Esophagus squamous epithelium (tissue), 5 donors: ENCODE measurements at regions not wholly inside any gene's neighbourhood (a gene's known extent, or its start where the extent isn't known, plus 50 kb on each side); places are given as distances from the start of the nearest gene placed in this dataset.

Experiments
- DNase-seq: peaks from one replicate; lab custom pipeline; 2025; lab: John Stamatoyannopoulos, UW
- H3K27ac ChIP-seq, 4 donors: fragments of 200-600 bp; sonication (generic); one replicate each; pipeline ENCODE4 v1.5.1; 2016 to 2019; ENCODE audit warnings: mild to moderate bottlenecking in 1 of 4
- H3K27me3 ChIP-seq, 4 donors: fragments of 200-600 bp; sonication (generic); 1 replicate in 3 of 4; 2 replicates in 1 of 4; pipeline versions ENCODE4 v1.5.1 to v1.6.0; 2017 to 2021; ENCODE audit warnings: antibody characterized with exemption in 1 of 4
- H3K36me3 ChIP-seq, 3 donors: fragments of 200-600 bp; sonication (generic); one replicate each; pipeline ENCODE4 v1.5.1; 2016 to 2019
- H3K4me1 ChIP-seq, 3 donors: fragments of 200-600 bp; sonication (generic); one replicate each; pipeline ENCODE4 v1.5.1; 2017 to 2019
- H3K4me3 ChIP-seq, 4 donors: fragments of 200-600 bp; sonication (generic); 1 replicate in 3 of 4; 2 replicates in 1 of 4; pipeline ENCODE4 v1.5.1; 2016 to 2019; ENCODE audit warnings: mild to moderate bottlenecking in 2 of 4, moderate library complexity in 1 of 4
- H3K9me3 ChIP-seq, 3 donors: fragments of 200-600 bp; sonication (generic); one replicate each; pipeline ENCODE4 v1.5.1; 2016 to 2019
- POLR2A ChIP-seq, 4 donors: fragments of 450-650 bp; IDR thresholded peaks; one replicate each; pipeline ENCODE4 v1.6.1; 2017; ENCODE audit warnings: antibody characterized with exemption in 4 of 4, mild to moderate bottlenecking in 4 of 4, moderate library complexity in 3 of 4
- WGBS, 2 donors: methylation state at CpG; one replicate each; pipeline ENCODE4 v1.1.5; 2018; 5-methylcytosine and 5-hydroxymethylcytosine counted together
- intact Hi-C: fragments of 100-400 bp; cut with DNase I; formaldehyde crosslinking; loops from one replicate; pipeline ENCODE4 v1.15.0; 2022
- TF ChIP-seq, protein P1 (sequence below), 6 experiments: fragments of 450-650 bp in 4 of 6; fragments of 200-600 bp in 2 of 6; sonication (generic) in 2 of 6; IDR thresholded peaks; one replicate each; pipeline ENCODE4 v1.5.1; 2016 to 2019; ENCODE audit warnings: antibody characterized with exemption in 6 of 6, mild to moderate bottlenecking in 4 of 6, moderate library complexity in 4 of 6
- donor health status: DM: yes; HTN: yes; CAD: no.

DNA sequence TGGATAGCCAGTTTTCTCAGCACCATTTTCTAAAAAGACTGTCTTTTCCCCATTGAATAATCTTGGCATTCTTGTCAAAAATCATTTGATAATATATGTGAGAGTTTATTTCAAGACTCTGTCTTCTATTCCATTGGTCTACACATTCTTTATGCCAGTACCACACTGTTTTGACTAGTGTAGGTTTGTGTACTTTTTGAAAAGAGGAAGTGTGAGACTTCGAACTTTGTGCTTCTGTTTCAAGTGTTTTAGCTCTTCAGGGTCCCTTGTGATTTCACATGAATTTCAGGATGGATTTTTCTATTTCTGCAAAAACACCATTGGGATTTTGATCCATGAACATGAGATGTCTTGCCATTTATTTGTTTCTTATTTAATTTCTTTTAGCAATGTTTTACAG lies 78.5 kb upstream of the ALDH1A1 start:
- Histone ChIP-seq H3K4me1 (no peaks in the 10 kb centered on the region), H3K9me3 (no peaks in the 10 kb centered on the region), H3K36me3 (no peaks in the 10 kb centered on the region), H3K4me3 (no peak overlapping the region), H3K27me3 (no peaks in the 10 kb centered on the region), H3K27ac (peak overlapping the region in 1 of 4 donors; percentile 0)
- intact Hi-C loops, result no loop called here
- WGBS, 2 donors, result 60 to 80% methylated on average over 1 of the region's 1 CpG
- no peak for DNase-seq
- TF ChIP-seq, protein P1, sequence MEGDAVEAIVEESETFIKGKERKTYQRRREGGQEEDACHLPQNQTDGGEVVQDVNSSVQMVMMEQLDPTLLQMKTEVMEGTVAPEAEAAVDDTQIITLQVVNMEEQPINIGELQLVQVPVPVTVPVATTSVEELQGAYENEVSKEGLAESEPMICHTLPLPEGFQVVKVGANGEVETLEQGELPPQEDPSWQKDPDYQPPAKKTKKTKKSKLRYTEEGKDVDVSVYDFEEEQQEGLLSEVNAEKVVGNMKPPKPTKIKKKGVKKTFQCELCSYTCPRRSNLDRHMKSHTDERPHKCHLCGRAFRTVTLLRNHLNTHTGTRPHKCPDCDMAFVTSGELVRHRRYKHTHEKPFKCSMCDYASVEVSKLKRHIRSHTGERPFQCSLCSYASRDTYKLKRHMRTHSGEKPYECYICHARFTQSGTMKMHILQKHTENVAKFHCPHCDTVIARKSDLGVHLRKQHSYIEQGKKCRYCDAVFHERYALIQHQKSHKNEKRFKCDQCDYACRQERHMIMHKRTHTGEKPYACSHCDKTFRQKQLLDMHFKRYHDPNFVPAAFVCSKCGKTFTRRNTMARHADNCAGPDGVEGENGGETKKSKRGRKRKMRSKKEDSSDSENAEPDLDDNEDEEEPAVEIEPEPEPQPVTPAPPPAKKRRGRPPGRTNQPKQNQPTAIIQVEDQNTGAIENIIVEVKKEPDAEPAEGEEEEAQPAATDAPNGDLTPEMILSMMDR (IDR thresholded peaks at IDR 0.05), result no peak
- no peak for TF ChIP-seq POLR2A (IDR thresholded peaks at IDR 0.05)

DNA sequence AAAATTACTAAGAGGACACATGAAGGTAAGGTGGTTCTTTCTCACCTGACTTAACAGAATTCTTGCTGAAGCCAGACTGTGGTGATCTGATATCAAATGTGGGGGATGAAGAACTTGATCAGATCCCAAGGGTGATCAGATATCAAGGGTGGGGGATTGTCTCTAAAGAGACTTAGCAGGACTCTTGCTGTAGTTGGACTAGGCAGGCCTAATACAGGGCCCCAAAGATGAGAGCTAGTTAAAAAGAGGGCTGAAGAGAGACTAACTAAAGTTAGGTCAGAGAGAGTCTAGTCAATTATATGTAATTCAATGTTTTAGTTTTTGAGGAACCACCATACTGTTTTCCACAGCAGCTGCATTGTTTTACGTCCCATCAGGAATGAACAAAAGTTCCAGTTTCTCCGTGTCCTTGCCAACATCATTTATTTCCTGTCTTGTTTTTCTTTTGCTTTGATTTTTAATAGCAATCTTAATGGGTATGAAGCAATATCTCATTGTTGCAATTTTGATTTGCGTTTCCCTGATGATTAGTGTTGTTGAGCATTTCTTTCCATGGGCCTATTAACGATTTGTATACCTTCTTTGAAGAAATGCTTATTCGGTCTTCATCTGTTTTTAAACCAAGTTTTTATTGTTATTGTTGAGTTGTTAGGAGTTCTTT lies 77.6 kb upstream of the ALDH1A1 start:
- no peak for DNase-seq
- intact Hi-C loops, result no loop called here
- Histone ChIP-seq H3K36me3 (no peaks in the 10 kb centered on the region), H3K4me1 (no peaks in the 10 kb centered on the region), H3K27me3 (no peaks in the 10 kb centered on the region), H3K4me3 (no peak overlapping the region), H3K27ac (peak overlapping the region in 2 of 4 donors; percentile 30 to 42), H3K9me3 (no peaks in the 10 kb centered on the region)
- TF ChIP-seq, protein P1 (IDR thresholded peaks at IDR 0.05), result no peak
- TF ChIP-seq POLR2A (IDR thresholded peaks at IDR 0.05), result no peak
- WGBS, 2 donors, result 62 to 65% methylated on average over 5 of the region's 5 CpGs

DNA sequence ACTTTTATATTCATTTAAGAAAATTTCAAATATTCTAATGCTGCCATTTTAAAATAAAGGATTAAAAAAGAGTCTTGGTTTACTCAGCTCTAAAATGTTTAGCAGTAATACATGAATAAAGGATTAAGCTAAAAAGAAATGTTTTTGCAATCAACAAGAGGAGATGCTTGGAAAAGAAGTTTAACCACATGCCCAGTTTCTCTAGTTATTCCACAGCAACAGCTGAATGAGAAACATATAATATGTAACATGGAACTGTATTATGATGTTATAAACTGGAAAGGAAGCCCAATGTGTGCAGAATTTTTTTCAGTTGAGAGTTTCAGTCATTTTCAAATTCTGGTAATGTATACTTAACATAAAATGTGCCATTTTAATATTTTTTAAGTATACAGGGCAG lies 76.5 kb upstream of the ALDH1A1 start:
- Histone ChIP-seq H3K9me3 (no peaks in the 10 kb centered on the region), H3K36me3 (no peaks in the 10 kb centered on the region), H3K4me3 (no peak overlapping the region), H3K27ac (no peak overlapping the region), H3K27me3 (no peaks in the 10 kb centered on the region), H3K4me1 (no peaks in the 10 kb centered on the region)
- intact Hi-C loops, result no loop called here
- no peak for DNase-seq
- no peak for TF ChIP-seq POLR2A (IDR thresholded peaks at IDR 0.05)
- TF ChIP-seq, protein P1 (IDR thresholded peaks at IDR 0.05), result no peak

DNA sequence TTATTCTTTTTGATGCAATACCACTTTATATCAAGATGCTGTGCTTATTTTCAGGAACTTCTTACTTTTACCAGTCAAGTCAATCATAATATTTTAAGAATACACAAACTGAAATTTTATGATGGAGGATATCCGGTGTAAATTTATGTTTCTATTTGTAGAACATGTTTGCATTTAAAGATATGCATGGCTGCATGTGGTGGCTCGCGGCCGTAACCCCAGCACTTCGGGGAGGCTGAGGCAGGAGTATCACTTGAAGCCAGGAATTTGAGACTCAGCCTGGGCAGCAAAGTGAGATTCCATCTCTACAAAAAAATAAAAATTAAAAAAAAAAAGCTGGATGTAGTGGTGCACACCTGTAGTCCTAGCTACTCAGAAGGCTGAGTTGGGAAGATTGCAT lies 73.5 kb upstream of the ALDH1A1 start:
- H3K4me1 ChIP-seq, result peaks cover 0 to 12% (median 5%) of the 10 kb centered on the region in 3 donors
- DNase-seq, result no peak
- 87 to 89% methylated on average over 5 of the region's 5 CpGs for WGBS, 2 donors
- no peaks in the 10 kb centered on the region for H3K27me3 ChIP-seq
- TF ChIP-seq POLR2A (IDR thresholded peaks at IDR 0.05), result no peak
- TF ChIP-seq, protein P1 (IDR thresholded peaks at IDR 0.05), result no peak
- no peak overlapping the region for H3K27ac ChIP-seq
- intact Hi-C loops, result no loop called here
- H3K36me3 ChIP-seq, result no peaks in the 10 kb centered on the region
- H3K9me3 ChIP-seq, result no peaks in the 10 kb centered on the region
- H3K4me3 ChIP-seq, result no peak overlapping the region

DNA sequence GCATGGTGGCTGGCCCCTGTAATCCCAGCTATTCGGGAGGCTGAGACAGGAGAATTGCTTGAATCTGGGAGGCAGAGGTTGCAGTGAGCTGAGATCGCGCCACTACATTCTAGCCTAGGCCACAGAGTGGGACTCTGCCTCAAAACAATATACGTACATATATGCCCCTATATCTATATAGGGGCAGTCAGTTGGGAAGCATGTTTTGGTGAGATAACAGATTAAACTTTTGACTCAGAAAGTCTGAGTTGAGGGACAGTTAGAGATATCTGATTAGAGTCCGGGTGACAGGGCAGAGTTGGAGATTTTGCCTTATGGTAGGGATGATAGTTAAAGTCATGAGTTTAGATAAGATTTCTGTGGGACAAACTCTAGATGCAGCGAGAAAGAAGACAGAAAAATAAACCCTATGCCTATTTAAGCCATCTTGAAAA lies 71.8 kb upstream of the ALDH1A1 start:
- no peak for TF ChIP-seq POLR2A (IDR thresholded peaks at IDR 0.05)
- TF ChIP-seq, protein P1 (IDR thresholded peaks at IDR 0.05), result no peak
- H3K27me3 ChIP-seq, result no peaks in the 10 kb centered on the region
- H3K36me3 ChIP-seq, result no peaks in the 10 kb centered on the region
- 86 to 89% methylated on average over 6 of the region's 6 CpGs for WGBS, 2 donors
- intact Hi-C loops, result no loop called here
- H3K9me3 ChIP-seq, result no peaks in the 10 kb centered on the region
- no peak overlapping the region for H3K27ac ChIP-seq
- peaks cover 0 to 12% (median 5%) of the 10 kb centered on the region in 3 donors for H3K4me1 ChIP-seq
- DNase-seq, result no peak
- no peak overlapping the region for H3K4me3 ChIP-seq
